Left ventricle myocardium inferior (tissue), 1 donor: ENCODE measurements at regions not wholly inside any gene's neighbourhood (a gene's known extent, or its start where the extent isn't known, plus 50 kb on each side); places are given as distances from the start of the nearest gene placed in this dataset.

Experiments
- DNase-seq: peaks from one replicate; pipeline ENCODE4 v3.0.0-alpha.2; 2020
- H3K27ac ChIP-seq: fragments of 200-600 bp; replicated peaks from 2 replicates; pipeline ENCODE4 v1.8.0; 2021
- H3K27me3 ChIP-seq: fragments of 200-600 bp; 2 replicates; pipeline ENCODE4 v1.8.0; 2021; ENCODE audit warnings: low read depth
- H3K36me3 ChIP-seq: fragments of 200-600 bp; 2 replicates; pipeline ENCODE4 v1.8.0; 2021
- H3K4me1 ChIP-seq: fragments of 200-600 bp; 2 replicates; pipeline ENCODE4 v1.8.0; 2021
- H3K4me3 ChIP-seq: fragments of 200-600 bp; 2 replicates; pipeline ENCODE4 v1.8.0; 2021; ENCODE audit warnings: mild to moderate bottlenecking, moderate library complexity
- H3K9me3 ChIP-seq: fragments of 200-600 bp; replicated peaks from 2 replicates; pipeline ENCODE4 v1.8.0; 2021
- intact Hi-C: fragments of 100-400 bp; cut with micrococcal nuclease; formaldehyde crosslinking; loops from one replicate; pipeline ENCODE4 v1.11.0; 2022
- TF ChIP-seq, protein P1 (sequence below): fragments of 200-600 bp; IDR thresholded peaks from 2 replicates; pipeline ENCODE4 v1.8.0; 2021; ENCODE audit warnings: antibody characterized with exemption, mild to moderate bottlenecking, borderline replicate concordance
- donor health status: DM: no; HTN: yes; CAD: no; lungs with severe emphysema.

DNA sequence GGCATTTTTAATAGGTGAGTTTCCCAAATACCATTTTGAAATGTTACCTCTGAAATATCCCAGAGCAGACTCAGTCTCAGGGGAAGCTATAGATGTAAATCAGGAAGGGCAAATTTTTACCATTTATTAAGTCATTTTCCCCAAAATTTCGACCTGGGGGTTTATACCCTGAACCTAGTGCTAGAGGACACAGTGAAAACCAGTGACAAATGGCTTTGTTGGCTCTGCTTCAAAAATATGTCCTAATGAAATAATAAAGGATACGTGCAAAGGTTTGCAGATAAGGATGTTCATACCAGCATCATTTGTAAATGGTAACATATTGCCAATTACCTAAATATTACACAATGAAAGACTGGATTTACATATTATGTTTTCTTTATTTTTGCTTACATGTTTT lies 546.7 kb upstream of the ADAMTS9 start:
- H3K9me3 ChIP-seq, result peaks cover 7% of the 10 kb centered on the region
- no peak overlapping the region for H3K4me3 ChIP-seq
- no peak overlapping the region for H3K27ac ChIP-seq
- H3K36me3 ChIP-seq, result no peaks in the 10 kb centered on the region
- no peak for DNase-seq
- no peaks in the 10 kb centered on the region for H3K4me1 ChIP-seq
- intact Hi-C loops, result loop anchor here (5.0 kb wide), 1 partner anchor 272 kb away; no protein-coding TSS in a partner anchor
- TF ChIP-seq, protein P1, sequence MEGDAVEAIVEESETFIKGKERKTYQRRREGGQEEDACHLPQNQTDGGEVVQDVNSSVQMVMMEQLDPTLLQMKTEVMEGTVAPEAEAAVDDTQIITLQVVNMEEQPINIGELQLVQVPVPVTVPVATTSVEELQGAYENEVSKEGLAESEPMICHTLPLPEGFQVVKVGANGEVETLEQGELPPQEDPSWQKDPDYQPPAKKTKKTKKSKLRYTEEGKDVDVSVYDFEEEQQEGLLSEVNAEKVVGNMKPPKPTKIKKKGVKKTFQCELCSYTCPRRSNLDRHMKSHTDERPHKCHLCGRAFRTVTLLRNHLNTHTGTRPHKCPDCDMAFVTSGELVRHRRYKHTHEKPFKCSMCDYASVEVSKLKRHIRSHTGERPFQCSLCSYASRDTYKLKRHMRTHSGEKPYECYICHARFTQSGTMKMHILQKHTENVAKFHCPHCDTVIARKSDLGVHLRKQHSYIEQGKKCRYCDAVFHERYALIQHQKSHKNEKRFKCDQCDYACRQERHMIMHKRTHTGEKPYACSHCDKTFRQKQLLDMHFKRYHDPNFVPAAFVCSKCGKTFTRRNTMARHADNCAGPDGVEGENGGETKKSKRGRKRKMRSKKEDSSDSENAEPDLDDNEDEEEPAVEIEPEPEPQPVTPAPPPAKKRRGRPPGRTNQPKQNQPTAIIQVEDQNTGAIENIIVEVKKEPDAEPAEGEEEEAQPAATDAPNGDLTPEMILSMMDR, result no peak
- no peaks in the 10 kb centered on the region for H3K27me3 ChIP-seq

DNA sequence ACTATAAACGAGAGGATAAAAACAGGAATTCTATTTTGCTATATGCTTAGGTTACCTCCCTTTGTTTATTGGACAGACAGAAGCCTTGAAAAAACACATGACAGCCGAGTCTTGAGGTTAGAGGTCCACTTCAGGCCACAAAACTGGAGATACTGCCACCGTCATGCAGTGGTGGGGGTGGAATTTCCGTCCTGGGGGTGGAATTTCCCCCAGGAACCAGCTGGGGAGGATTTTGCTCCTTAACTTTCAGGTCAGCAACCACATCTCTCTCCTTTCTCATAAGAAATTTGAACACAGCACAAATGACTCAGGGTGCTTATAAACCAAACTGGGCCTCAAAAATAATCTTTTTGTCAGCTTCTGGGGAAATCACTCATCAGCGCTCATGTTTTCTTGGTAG lies 545.8 kb upstream of the ADAMTS9 start:
- Histone ChIP-seq H3K9me3 (peaks cover 4% of the 10 kb centered on the region), H3K36me3 (no peaks in the 10 kb centered on the region), H3K27ac (no peak overlapping the region), H3K27me3 (no peaks in the 10 kb centered on the region), H3K4me1 (no peaks in the 10 kb centered on the region), H3K4me3 (no peak overlapping the region)
- DNase-seq, result no peak
- TF ChIP-seq, protein P1, result no peak
- intact Hi-C loops, result loop anchor here (5.0 kb wide), 1 partner anchor 271 kb away; no protein-coding TSS in a partner anchor

DNA sequence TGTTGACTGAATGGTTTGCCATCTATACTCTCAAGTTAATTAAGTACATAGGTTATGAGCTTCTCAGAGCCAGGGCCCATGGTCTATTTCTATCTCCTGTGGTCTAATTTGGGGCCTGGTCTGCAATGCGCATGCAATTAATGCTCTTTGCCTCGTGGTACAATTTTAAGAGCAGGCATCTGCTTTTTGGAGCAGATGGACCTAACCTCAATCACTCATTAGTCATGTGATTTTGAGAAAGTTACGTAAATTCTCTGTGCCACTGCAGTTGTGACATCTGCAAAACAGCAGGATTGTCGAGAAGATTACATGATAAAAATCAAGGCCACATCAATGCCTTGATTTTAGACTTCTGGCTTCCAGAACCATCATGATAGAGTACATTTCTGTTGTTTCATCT lies 543.7 kb upstream of the ADAMTS9 start:
- TF ChIP-seq, protein P1, result no peak
- Histone ChIP-seq H3K36me3 (no peaks in the 10 kb centered on the region), H3K27me3 (no peaks in the 10 kb centered on the region), H3K4me1 (no peaks in the 10 kb centered on the region), H3K4me3 (no peak overlapping the region), H3K27ac (no peak overlapping the region), H3K9me3 (no peaks in the 10 kb centered on the region)
- DNase-seq, result no peak
- intact Hi-C loops, result loop anchor here (5.0 kb wide), 1 partner anchor 269 kb away; no protein-coding TSS in a partner anchor

DNA sequence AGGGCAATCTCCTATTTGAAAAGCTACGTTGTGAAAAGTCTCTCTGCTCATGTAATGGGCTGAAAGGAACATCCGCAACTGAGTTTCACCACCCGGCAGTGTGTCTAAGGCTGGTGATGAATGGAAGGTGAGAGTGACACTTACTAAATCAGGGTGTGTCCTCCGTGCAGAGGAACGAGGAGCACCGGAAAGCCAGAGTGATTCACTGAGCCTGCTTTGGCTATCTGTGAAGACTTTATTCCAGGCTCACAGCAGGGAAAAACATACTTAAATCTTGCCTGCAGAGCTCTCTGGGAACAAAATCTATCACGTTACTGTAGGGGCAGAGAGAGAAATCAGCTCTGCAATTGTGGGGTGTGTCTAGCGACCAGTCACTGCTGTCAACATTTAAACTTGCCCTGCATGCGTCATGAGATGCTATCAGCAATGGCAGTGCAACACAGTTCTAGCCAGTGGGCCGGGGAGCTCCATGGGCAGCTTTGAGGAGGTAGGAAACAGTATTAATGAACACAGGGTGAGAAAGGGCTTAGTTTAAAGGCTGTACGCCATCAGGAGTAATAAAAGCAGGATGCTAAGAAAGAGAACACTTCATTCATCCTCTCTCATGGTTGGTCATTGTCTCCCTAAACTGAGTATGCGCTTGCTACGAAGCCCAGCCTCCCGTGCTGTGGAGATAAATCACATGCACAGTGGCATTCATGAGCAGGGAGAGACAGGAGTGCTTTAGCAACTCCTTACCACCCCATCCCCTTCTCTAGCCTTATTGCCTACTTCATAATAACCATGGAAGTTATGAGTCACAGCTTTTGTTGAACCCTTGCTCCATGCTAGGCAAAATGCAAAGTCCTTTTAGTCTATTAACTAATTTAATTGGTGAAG lies 542.7 kb upstream of the ADAMTS9 start:
- no peaks in the 10 kb centered on the region for H3K27me3 ChIP-seq
- H3K27ac ChIP-seq, result no peak overlapping the region
- intact Hi-C loops, result loop anchor here (5.0 kb wide), 1 partner anchor 268 kb away; no protein-coding TSS in a partner anchor
- no peaks in the 10 kb centered on the region for H3K36me3 ChIP-seq
- no peak overlapping the region for H3K4me3 ChIP-seq
- no peak for DNase-seq
- H3K9me3 ChIP-seq, result no peaks in the 10 kb centered on the region
- no peaks in the 10 kb centered on the region for H3K4me1 ChIP-seq
- TF ChIP-seq, protein P1, result no peak

DNA sequence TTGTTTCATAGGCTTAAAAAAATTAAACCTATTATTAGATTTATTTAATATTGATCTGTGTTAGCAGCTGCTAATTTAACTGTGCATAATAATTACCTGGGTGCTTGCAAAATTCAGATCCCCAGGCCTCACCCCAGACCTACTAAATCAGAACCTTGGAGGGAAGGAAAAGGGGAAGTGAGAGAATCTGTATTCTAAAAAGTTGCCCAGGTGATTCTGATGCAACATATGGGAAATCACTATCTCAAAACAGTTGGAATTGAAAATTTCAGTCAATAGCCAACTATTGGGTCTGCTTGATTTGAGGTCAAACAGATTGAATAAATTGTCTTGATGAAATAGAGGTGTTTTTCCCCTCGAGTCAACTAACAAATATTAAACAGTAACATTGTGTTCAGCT lies 538.5 kb upstream of the ADAMTS9 start:
- intact Hi-C loops, result no loop called here
- TF ChIP-seq, protein P1, result no peak

More for the DNA sequence above, 538.5 kb upstream of the ADAMTS9 start:
- Histone ChIP-seq H3K27me3 (no peaks in the 10 kb centered on the region), H3K27ac (no peak overlapping the region), H3K4me1 (no peaks in the 10 kb centered on the region), H3K9me3 (no peaks in the 10 kb centered on the region), H3K36me3 (no peaks in the 10 kb centered on the region), H3K4me3 (no peak overlapping the region)
- no peak for DNase-seq
